HCT116 (cell line): ENCODE measurements at regions not wholly inside any gene's neighbourhood (a gene's known extent, or its start where the extent isn't known, plus 50 kb on each side); places are given as distances from the start of the nearest gene placed in this dataset.

Experiments
- ATAC-seq: fragments of 200-7000 bp; cut with Tn5 transposase; 2 replicates; pipeline ENCODE4 v1.9.1; 2020; ENCODE audit warnings: mild to moderate bottlenecking, moderate library complexity
- BruUV-seq: library from RNA; stranded (reverse); fragments of 400-500 nt; replicated peaks from 2 replicates; lab custom pipeline; 2021; lab: Mats Ljungman, UMichigan
- CTCF ChIA-PET: fragments of 300-600 bp; sonication (Branson Sonifier 250); formaldehyde crosslinking; loops from one replicate; lab custom pipeline; 2021; ENCODE audit warnings: antibody characterized with exemption; lab: Charles Lee
- POLR2A ChIA-PET: fragments of 300-600, 350-600 bp; sonication (Branson Sonifier 250); formaldehyde crosslinking; loops from one replicate; lab custom pipeline; 2021; ENCODE audit warnings: antibody characterized with exemption; lab: Charles Lee
- RAD21 ChIA-PET, 2 experiments: fragments of 300-600 bp; sonication (Branson Sonifier 250); formaldehyde crosslinking; loops; one replicate each; lab custom pipeline; 2023; ENCODE audit warnings: low total read pairs in 2 of 2; ENCODE audit not compliant: uncharacterized antibody in 2 of 2, unreplicated experiment in 2 of 2, low non-redundant PET in 1 of 2; lab: Charles Lee
- DNase-seq: peaks from one replicate; pipeline ENCODE4 v3.0.0-alpha.2; 2010; ENCODE audit warnings: low read depth, low spot score
- H2AFZ ChIP-seq: fragments of 200-600 bp; shearing (Covaris generic), sonication (generic); 2 replicates; pipeline ENCODE4 v1.6.1; 2017; ENCODE audit warnings: low read depth, mixed run types, mixed read lengths, antibody characterized with exemption, low read length; ENCODE audit not compliant: poor library complexity, severe bottlenecking
- H3K27ac ChIP-seq: 2 replicates; pipeline ENCODE4 v1.5.1; 2012; ENCODE audit warnings: low read depth, low read length
- H3K27me3 ChIP-seq: fragments of 200-600 bp; sonication (generic); 2 replicates; pipeline ENCODE4 v1.6.1; 2016; ENCODE audit warnings: mixed run types, low read length, mixed read lengths; ENCODE audit not compliant: insufficient read depth
- H3K36me3 ChIP-seq, 2 experiments: fragments of 200-500 bp in 1 of 2; fragments of 200-600 bp in 1 of 2; sonication (Bioruptor generic) in 1 of 2; sonication (generic) in 1 of 2; 2 replicates each; pipeline versions ENCODE4 v1.5.1 to v1.6.1; 2014 to 2016; ENCODE audit warnings: low read length in 2 of 2, inconsistent platforms in 1 of 2, mixed read lengths in 1 of 2, mixed run types in 1 of 2; ENCODE audit not compliant: insufficient read depth in 2 of 2, control insufficient read depth in 1 of 2
- H3K4me1 ChIP-seq, 2 experiments: fragments of 200-600 bp in 1 of 2; sonication (generic) in 1 of 2; 2 replicates each; pipeline versions ENCODE4 v1.5.1 to v1.6.1; 2012 to 2017; ENCODE audit warnings: low read length in 2 of 2, inconsistent platforms in 1 of 2, mild to moderate bottlenecking in 1 of 2, mixed read lengths in 1 of 2, mixed run types in 1 of 2, moderate library complexity in 1 of 2; ENCODE audit not compliant: insufficient read depth in 2 of 2, control insufficient read depth in 1 of 2
- H3K4me2 ChIP-seq: fragments of 200-600 bp; sonication (generic); 2 replicates; pipeline ENCODE4 v1.6.1; 2017; ENCODE audit warnings: mixed run types, low read length, mixed read lengths
- H3K4me3 ChIP-seq, 2 experiments: fragments of 200-600 bp in 1 of 2; sonication (generic) in 1 of 2; replicated peaks in 1 of 2; 2 replicates each; pipeline ENCODE4 v1.5.1; 2011 to 2016; ENCODE audit warnings: low read length in 2 of 2, control low read depth in 1 of 2, low read depth in 1 of 2, mild to moderate bottlenecking in 1 of 2, mixed read lengths in 1 of 2, mixed run types in 1 of 2
- H3K79me2 ChIP-seq: fragments of 200-600 bp; sonication (generic); 2 replicates; pipeline ENCODE4 v1.6.1; 2017; ENCODE audit warnings: mild to moderate bottlenecking, mixed run types, low read length, moderate library complexity, mixed read lengths; ENCODE audit not compliant: insufficient read depth
- H3K9ac ChIP-seq: fragments of 200-600 bp; sonication (generic); 2 replicates; pipeline ENCODE4 v1.6.1; 2016; ENCODE audit warnings: low read length, mixed read lengths
- H3K9me2 ChIP-seq: fragments of 200-600 bp; sonication (generic), shearing (Covaris generic); 2 replicates; pipeline ENCODE4 v1.6.1; 2017; ENCODE audit warnings: mixed run types, mild to moderate bottlenecking, moderate library complexity; ENCODE audit not compliant: insufficient read depth
- H3K9me3 ChIP-seq, 2 experiments: fragments of 200-500 bp in 1 of 2; fragments of 200-600 bp in 1 of 2; sonication (Bioruptor generic) in 1 of 2; sonication (generic) in 1 of 2; 2 replicates each; pipeline ENCODE4 v1.6.1; 2014 to 2017; ENCODE audit warnings: low read length in 2 of 2, mixed read lengths in 2 of 2, inconsistent platforms in 1 of 2, low read depth in 1 of 2, mild to moderate bottlenecking in 1 of 2, mixed run types in 1 of 2, moderate library complexity in 1 of 2; ENCODE audit not compliant: control insufficient read depth in 1 of 2, insufficient read depth in 1 of 2
- H4K20me1 ChIP-seq: fragments of 200-600 bp; sonication (generic), shearing (Covaris generic); 2 replicates; pipeline ENCODE4 v1.6.1; 2017; ENCODE audit warnings: mixed run types, mild to moderate bottlenecking, moderate library complexity; ENCODE audit not compliant: insufficient read depth
- CBX3 ChIP-seq: IDR thresholded peaks from 2 replicates; pipeline ENCODE4 v1.6.1; 2012; ENCODE audit warnings: low read depth
- CEBPB ChIP-seq: IDR thresholded peaks from 2 replicates; pipeline ENCODE4 v1.6.1; 2012; ENCODE audit warnings: low read depth
- ELF1 ChIP-seq: IDR thresholded peaks from 2 replicates; pipeline ENCODE4 v1.6.1; 2012; ENCODE audit warnings: low read depth, borderline replicate concordance
- EZH2 ChIP-seq: fragments of 200-600 bp; sonication (generic); IDR thresholded peaks from 2 replicates; pipeline ENCODE4 v1.6.1; 2017; ENCODE audit warnings: antibody characterized with exemption, mixed run types
- EZH2phosphoT487 ChIP-seq: fragments of 200-600 bp; IDR thresholded peaks from 2 replicates; pipeline ENCODE4 v1.6.1; 2018; ENCODE audit warnings: antibody characterized with exemption, borderline replicate concordance
- JUND ChIP-seq: IDR thresholded peaks from 2 replicates; pipeline ENCODE4 v1.6.1; 2012
- MAX ChIP-seq: IDR thresholded peaks from 2 replicates; pipeline ENCODE4 v1.6.1; 2012
- POLR2A ChIP-seq: IDR thresholded peaks from 2 replicates; pipeline ENCODE4 v1.7.0; 2011; ENCODE audit warnings: borderline replicate concordance; ENCODE audit not compliant: insufficient read depth, insufficient read length; ENCODE audit errors: extremely low read depth
- POLR2AphosphoS5 ChIP-seq: IDR thresholded peaks from 2 replicates; pipeline ENCODE4 v1.6.1; 2011; ENCODE audit warnings: mild to moderate bottlenecking, low read depth, low read length, moderate library complexity
- SP1 ChIP-seq: IDR thresholded peaks from 2 replicates; pipeline ENCODE4 v1.6.1; 2012; ENCODE audit warnings: low read depth
- SRF ChIP-seq: IDR thresholded peaks from 2 replicates; pipeline ENCODE4 v1.6.1; 2012; ENCODE audit warnings: low read depth
- TCF7L2 ChIP-seq: IDR thresholded peaks from 2 replicates; pipeline ENCODE4 v1.7.0; 2011; ENCODE audit warnings: borderline replicate concordance, inconsistent platforms; ENCODE audit not compliant: insufficient read depth, insufficient read length; ENCODE audit errors: extremely low read depth
- YY1 ChIP-seq: IDR thresholded peaks from 2 replicates; pipeline ENCODE4 v1.6.1; 2011; ENCODE audit warnings: low read length, low read depth, moderate library complexity, mild to moderate bottlenecking; ENCODE audit not compliant: insufficient replicate concordance; ENCODE audit errors: extremely low read depth
- ZFX ChIP-seq: fragments of 450-650 bp; IDR thresholded peaks from 2 replicates; pipeline ENCODE4 v1.6.1; 2017
- intact Hi-C: fragments of 100-400 bp; cut with micrococcal nuclease; formaldehyde crosslinking; loops from 2 replicates; pipeline ENCODE4 v1.10.0; 2022
- TF ChIP-seq, protein P1 (sequence below): IDR thresholded peaks from 2 replicates; pipeline ENCODE4 v1.6.1; 2012; ENCODE audit warnings: low read depth
- TF ChIP-seq, protein P2 (sequence below), 3 experiments: fragments of 200-600 bp in 1 of 3; sonication (generic) in 1 of 3; IDR thresholded peaks in 2 of 3; conservative IDR thresholded peaks in 1 of 3; 2 replicates each; pipeline ENCODE4 v1.5.1; 2012 to 2017; ENCODE audit warnings: low read depth in 2 of 3, low read length in 2 of 3, antibody characterized with exemption in 1 of 3, borderline replicate concordance in 1 of 3, control low read depth in 1 of 3, mild to moderate bottlenecking in 1 of 3, mixed read lengths in 1 of 3, mixed run types in 1 of 3, moderate library complexity in 1 of 3; ENCODE audit not compliant: insufficient read depth in 1 of 3

DNA sequence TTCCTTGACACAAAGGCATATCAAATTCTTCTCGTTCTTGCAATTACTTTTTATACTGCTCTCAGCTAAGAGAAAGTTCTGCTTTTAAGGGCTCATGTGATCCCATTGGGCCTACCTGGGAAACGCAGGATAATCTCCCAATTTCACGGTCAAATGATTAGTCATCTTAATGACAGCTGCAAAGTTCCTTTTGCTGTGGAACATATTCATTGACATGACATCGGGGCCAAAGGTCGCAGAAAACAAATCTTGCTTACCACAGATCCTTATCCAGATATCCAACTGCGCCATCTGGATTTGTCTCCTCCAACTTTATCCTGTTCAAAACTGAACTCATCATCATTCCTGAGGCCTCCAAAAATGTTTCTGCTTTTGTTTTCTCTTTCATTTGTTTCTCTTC is 1085.6 kb upstream of the WWC1 start (continued):
- TF ChIP-seq ELF1 (no peak), YY1 (no peak), POLR2A (no peak), TCF7L2 (no peak), EZH2phosphoT487 (no peak), MAX (no peak), SRF (no peak), EZH2 (no peak)

- RAD21 ChIA-PET = no interaction called here
- no peak overlapping the region for H2AFZ ChIP-seq
- H3K27ac ChIP-seq = no peak overlapping the region
- TF ChIP-seq SRF (no peak), MAX (no peak), EZH2 (no peak), EZH2phosphoT487 (no peak), ZFX (no peak), SP1 (no peak), CEBPB (no peak), POLR2A (no peak), JUND (no peak), POLR2AphosphoS5 (no peak), CBX3 (no peak)
- TF ChIP-seq, protein P1, sequence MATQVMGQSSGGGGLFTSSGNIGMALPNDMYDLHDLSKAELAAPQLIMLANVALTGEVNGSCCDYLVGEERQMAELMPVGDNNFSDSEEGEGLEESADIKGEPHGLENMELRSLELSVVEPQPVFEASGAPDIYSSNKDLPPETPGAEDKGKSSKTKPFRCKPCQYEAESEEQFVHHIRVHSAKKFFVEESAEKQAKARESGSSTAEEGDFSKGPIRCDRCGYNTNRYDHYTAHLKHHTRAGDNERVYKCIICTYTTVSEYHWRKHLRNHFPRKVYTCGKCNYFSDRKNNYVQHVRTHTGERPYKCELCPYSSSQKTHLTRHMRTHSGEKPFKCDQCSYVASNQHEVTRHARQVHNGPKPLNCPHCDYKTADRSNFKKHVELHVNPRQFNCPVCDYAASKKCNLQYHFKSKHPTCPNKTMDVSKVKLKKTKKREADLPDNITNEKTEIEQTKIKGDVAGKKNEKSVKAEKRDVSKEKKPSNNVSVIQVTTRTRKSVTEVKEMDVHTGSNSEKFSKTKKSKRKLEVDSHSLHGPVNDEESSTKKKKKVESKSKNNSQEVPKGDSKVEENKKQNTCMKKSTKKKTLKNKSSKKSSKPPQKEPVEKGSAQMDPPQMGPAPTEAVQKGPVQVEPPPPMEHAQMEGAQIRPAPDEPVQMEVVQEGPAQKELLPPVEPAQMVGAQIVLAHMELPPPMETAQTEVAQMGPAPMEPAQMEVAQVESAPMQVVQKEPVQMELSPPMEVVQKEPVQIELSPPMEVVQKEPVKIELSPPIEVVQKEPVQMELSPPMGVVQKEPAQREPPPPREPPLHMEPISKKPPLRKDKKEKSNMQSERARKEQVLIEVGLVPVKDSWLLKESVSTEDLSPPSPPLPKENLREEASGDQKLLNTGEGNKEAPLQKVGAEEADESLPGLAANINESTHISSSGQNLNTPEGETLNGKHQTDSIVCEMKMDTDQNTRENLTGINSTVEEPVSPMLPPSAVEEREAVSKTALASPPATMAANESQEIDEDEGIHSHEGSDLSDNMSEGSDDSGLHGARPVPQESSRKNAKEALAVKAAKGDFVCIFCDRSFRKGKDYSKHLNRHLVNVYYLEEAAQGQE = no peak
- TF ChIP-seq, protein P2, sequence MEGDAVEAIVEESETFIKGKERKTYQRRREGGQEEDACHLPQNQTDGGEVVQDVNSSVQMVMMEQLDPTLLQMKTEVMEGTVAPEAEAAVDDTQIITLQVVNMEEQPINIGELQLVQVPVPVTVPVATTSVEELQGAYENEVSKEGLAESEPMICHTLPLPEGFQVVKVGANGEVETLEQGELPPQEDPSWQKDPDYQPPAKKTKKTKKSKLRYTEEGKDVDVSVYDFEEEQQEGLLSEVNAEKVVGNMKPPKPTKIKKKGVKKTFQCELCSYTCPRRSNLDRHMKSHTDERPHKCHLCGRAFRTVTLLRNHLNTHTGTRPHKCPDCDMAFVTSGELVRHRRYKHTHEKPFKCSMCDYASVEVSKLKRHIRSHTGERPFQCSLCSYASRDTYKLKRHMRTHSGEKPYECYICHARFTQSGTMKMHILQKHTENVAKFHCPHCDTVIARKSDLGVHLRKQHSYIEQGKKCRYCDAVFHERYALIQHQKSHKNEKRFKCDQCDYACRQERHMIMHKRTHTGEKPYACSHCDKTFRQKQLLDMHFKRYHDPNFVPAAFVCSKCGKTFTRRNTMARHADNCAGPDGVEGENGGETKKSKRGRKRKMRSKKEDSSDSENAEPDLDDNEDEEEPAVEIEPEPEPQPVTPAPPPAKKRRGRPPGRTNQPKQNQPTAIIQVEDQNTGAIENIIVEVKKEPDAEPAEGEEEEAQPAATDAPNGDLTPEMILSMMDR (IDR thresholded peaks at IDR 0.05 in 2 of 3, conservative IDR thresholded peaks at IDR 0.05 in 1 of 3; ENCODE audit: borderline replicate concordance in 1 of 3, insufficient read depth in 1 of 3, low read depth in 2 of 3, low read length in 2 of 3) = no peak
- no peaks in the 10 kb centered on the region for H3K4me1 ChIP-seq
- no peaks in the 10 kb centered on the region for H4K20me1 ChIP-seq
- H3K9me3 ChIP-seq = peaks cover 7 to 24% of the 10 kb centered on the region in 2 experiments; a peak in 2 of 4 replicates
- H3K9ac ChIP-seq = no peak overlapping the region
- no TSS peak for BruUV-seq
- H3K36me3 ChIP-seq = no peaks in the 10 kb centered on the region
- no peak overlapping the region for H3K4me2 ChIP-seq
- ATAC-seq (no peak), DNase-seq (no peak)
- no peak overlapping the region for H3K4me3 ChIP-seq
- H3K9me2 ChIP-seq = no peaks in the 10 kb centered on the region
- intact Hi-C loops = no loop called here
- no peaks in the 10 kb centered on the region for H3K27me3 ChIP-seq
- CTCF ChIA-PET = no interaction called here
- POLR2A ChIA-PET = no interaction called here
- H3K79me2 ChIP-seq = no peaks in the 10 kb centered on the region
Observed at GRCh38 chr5:167207081-167207480, 1084.4 kb upstream of the WWC1 start.
